Neural cell (in vitro differentiated cells): ENCODE measurements at regions not wholly inside any gene's neighbourhood (a gene's known extent, or its start where the extent isn't known, plus 50 kb on each side); places are given as distances from the start of the nearest gene placed in this dataset.

Experiments used
- H2AFZ ChIP-seq: fragments of 200-600, 300-800 bp; sonication (generic), shearing (Covaris generic); 2 replicates; pipeline ENCODE4 v1.6.0; 2014; ENCODE audit warnings: low read depth, mild to moderate bottlenecking, antibody characterized with exemption, low read length, moderate library complexity
- H3F3A ChIP-seq: fragments of 200-600 bp; shearing (Covaris generic); 2 replicates; pipeline ENCODE4 v1.6.1; 2016; ENCODE audit warnings: mild to moderate bottlenecking, moderate library complexity, mixed read lengths, antibody characterized with exemption, low read length; ENCODE audit not compliant: insufficient read depth, poor library complexity, severe bottlenecking
- H3K27ac ChIP-seq: fragments of 200-600, 300-800 bp; sonication (generic), shearing (Covaris generic); 2 replicates; pipeline ENCODE4 v1.5.1; 2014; ENCODE audit warnings: mild to moderate bottlenecking, low read length, moderate library complexity
- H3K27me3 ChIP-seq: fragments of 300-800, 200-600 bp; sonication (generic), shearing (Covaris generic); 2 replicates; pipeline ENCODE4 v1.6.0; 2014; ENCODE audit warnings: mild to moderate bottlenecking, low read depth, low read length, moderate library complexity; ENCODE audit not compliant: insufficient read depth
- H3K36me3 ChIP-seq: fragments of 300-800, 200-600 bp; sonication (generic), shearing (Covaris generic); 2 replicates; pipeline ENCODE4 v1.5.1; 2014; ENCODE audit warnings: mild to moderate bottlenecking, antibody characterized with exemption, low read length, moderate library complexity; ENCODE audit not compliant: insufficient read depth
- H3K4me2 ChIP-seq: fragments of 300-800, 200-600 bp; sonication (generic), shearing (Covaris generic); 2 replicates; pipeline ENCODE4 v1.6.0; 2014; ENCODE audit warnings: mild to moderate bottlenecking, low read length
- H3K4me3 ChIP-seq: fragments of 300-800, 200-600 bp; sonication (generic), shearing (Covaris generic); 2 replicates; pipeline ENCODE4 v1.5.1; 2014; ENCODE audit warnings: mild to moderate bottlenecking, low read length, moderate library complexity
- H3K79me2 ChIP-seq: fragments of 200-600 bp; shearing (Covaris generic); replicated peaks from 2 replicates; pipeline ENCODE4 v1.6.0; 2014; ENCODE audit warnings: mild to moderate bottlenecking, low read length, moderate library complexity; ENCODE audit not compliant: insufficient read depth
- H3K9ac ChIP-seq: fragments of 300-800, 200-600 bp; sonication (generic), shearing (Covaris generic); 2 replicates; pipeline ENCODE4 v1.6.1; 2016; ENCODE audit warnings: mild to moderate bottlenecking, low read length, mixed read lengths
- H3K9me2 ChIP-seq: fragments of 200-600 bp; shearing (Covaris generic); 2 replicates; pipeline ENCODE4 v1.6.1; 2016; ENCODE audit warnings: mild to moderate bottlenecking, low read length, mixed read lengths; ENCODE audit not compliant: insufficient read depth
- H3K9me3 ChIP-seq: fragments of 200-600, 300-800 bp; sonication (generic), shearing (Covaris generic); 2 replicates; pipeline ENCODE4 v1.6.1; 2016; ENCODE audit warnings: mild to moderate bottlenecking, mixed run types, low read length, moderate library complexity, mixed read lengths
- H4K20me1 ChIP-seq: fragments of 200-600 bp; shearing (Covaris generic); 2 replicates; pipeline ENCODE4 v1.6.1; 2016; ENCODE audit warnings: mild to moderate bottlenecking, mixed run types; ENCODE audit not compliant: insufficient read depth
- EP300 ChIP-seq: fragments of 450-650 bp; conservative IDR thresholded peaks from 2 replicates; pipeline ENCODE4 v1.6.1; 2014; ENCODE audit warnings: antibody characterized with exemption, mild to moderate bottlenecking, moderate library complexity; ENCODE audit not compliant: poor library complexity, severe bottlenecking
- EZH2 ChIP-seq: fragments of 200-600, 300-800 bp; shearing (Covaris generic), sonication (generic); IDR thresholded peaks from 2 replicates; pipeline ENCODE4 v1.6.1; 2014; ENCODE audit warnings: antibody characterized with exemption, low read length, borderline replicate concordance, mild to moderate bottlenecking; ENCODE audit not compliant: insufficient read depth, poor library complexity, severe bottlenecking
- MXI1 ChIP-seq: fragments of 450-650 bp; conservative IDR thresholded peaks from 2 replicates; pipeline ENCODE4 v1.6.1; 2014; ENCODE audit warnings: antibody characterized with exemption, mild to moderate bottlenecking; ENCODE audit not compliant: poor library complexity, severe bottlenecking
- POLR2AphosphoS5 ChIP-seq: IDR thresholded peaks from 2 replicates; pipeline ENCODE4 v1.6.1; 2012
- RAD21 ChIP-seq: fragments of 450-650 bp; conservative IDR thresholded peaks from 2 replicates; pipeline ENCODE4 v1.6.1; 2014; ENCODE audit warnings: antibody characterized with exemption, mild to moderate bottlenecking, moderate library complexity
- REST ChIP-seq: IDR thresholded peaks from 2 replicates; pipeline ENCODE4 v1.6.1; 2012; ENCODE audit warnings: borderline replicate concordance
- SMC3 ChIP-seq: fragments of 450-650 bp; conservative IDR thresholded peaks from 2 replicates; pipeline ENCODE4 v1.6.1; 2014; ENCODE audit warnings: antibody characterized with exemption, mild to moderate bottlenecking, moderate library complexity; ENCODE audit not compliant: poor library complexity
- TAF1 ChIP-seq: IDR thresholded peaks from 2 replicates; pipeline ENCODE4 v1.6.1; 2012; ENCODE audit warnings: low read depth
- TF ChIP-seq, protein P1 (sequence below): fragments of 450-650 bp; IDR thresholded peaks from 2 replicates; pipeline ENCODE4 v1.5.1; 2014; ENCODE audit warnings: antibody characterized with exemption, mild to moderate bottlenecking, moderate library complexity; ENCODE audit not compliant: poor library complexity, severe bottlenecking

DNA sequence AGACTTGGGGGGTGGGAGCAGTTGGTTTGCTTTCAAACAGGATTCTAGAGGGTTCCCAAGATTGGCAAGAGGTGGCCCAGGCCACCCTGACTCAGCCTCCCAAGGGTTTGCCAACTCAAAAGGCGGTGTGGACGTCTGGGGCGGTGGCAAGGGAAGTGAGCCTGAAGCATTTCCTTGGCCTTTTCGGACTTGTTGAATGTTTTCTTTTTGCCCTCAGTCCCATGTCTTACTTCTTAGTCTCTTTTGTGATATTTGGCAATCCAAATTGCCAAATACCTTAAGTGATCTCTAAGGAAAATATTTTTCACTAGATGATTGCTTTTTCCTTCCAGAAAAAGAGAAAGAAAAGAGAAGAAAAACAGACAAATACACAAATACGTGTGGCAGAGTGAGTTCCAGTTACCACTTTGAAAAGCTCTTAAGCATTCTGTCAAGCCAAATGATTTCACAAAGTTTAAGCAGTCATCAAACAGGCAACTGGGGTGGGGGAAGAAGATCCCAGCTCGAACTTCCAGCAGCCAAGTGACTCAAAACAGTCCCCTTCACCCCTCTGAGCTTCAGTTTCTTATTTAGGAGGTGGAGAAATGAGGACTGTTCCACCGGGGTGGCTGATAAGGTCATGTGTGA, 374.6 kb upstream of the USP24 start:
- Histone ChIP-seq H3K9me3 (no peaks in the 10 kb centered on the region), H3K27me3 (no peaks in the 10 kb centered on the region), H3K4me3 (no peak overlapping the region), H3K36me3 (no peaks in the 10 kb centered on the region), H3F3A (no peaks in the 10 kb centered on the region), H3K9ac (no peak overlapping the region), H2AFZ (no peak overlapping the region), H3K9me2 (no peaks in the 10 kb centered on the region), H4K20me1 (no peaks in the 10 kb centered on the region), H3K4me2 (no peak overlapping the region), H3K27ac (no peak overlapping the region), H3K79me2 (no peaks in the 10 kb centered on the region)
- TF ChIP-seq TAF1 (no peak), EZH2 (no peak), MXI1 (no peak), REST (no peak), POLR2AphosphoS5 (no peak), RAD21 (no peak), SMC3 (no peak), EP300 (no peak)
- TF ChIP-seq, protein P1, sequence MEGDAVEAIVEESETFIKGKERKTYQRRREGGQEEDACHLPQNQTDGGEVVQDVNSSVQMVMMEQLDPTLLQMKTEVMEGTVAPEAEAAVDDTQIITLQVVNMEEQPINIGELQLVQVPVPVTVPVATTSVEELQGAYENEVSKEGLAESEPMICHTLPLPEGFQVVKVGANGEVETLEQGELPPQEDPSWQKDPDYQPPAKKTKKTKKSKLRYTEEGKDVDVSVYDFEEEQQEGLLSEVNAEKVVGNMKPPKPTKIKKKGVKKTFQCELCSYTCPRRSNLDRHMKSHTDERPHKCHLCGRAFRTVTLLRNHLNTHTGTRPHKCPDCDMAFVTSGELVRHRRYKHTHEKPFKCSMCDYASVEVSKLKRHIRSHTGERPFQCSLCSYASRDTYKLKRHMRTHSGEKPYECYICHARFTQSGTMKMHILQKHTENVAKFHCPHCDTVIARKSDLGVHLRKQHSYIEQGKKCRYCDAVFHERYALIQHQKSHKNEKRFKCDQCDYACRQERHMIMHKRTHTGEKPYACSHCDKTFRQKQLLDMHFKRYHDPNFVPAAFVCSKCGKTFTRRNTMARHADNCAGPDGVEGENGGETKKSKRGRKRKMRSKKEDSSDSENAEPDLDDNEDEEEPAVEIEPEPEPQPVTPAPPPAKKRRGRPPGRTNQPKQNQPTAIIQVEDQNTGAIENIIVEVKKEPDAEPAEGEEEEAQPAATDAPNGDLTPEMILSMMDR, result no peak

DNA sequence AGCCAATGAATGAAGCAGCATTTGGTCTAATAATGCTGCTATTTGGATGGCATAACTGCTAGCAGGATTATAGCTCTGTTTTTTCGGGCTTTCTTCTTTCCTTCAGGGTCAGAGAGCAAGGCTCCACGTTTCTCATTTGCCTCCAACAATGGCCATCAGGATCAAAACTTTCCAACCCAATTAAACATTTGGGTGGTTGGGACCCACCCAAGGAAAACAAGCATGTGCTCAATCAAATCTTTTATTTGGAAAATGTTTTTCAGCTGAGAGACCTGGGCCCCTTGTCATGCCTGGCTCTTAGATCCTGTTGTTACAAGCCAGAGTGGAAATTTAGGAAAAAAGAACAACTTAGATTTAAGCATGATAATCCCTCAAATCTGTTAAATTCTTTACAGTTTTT, 373.1 kb upstream of the USP24 start:
- H3K79me2 ChIP-seq, result no peaks in the 10 kb centered on the region
- H3K9ac ChIP-seq, result no peak overlapping the region
- H3K9me2 ChIP-seq, result no peaks in the 10 kb centered on the region
- no peaks in the 10 kb centered on the region for H3K36me3 ChIP-seq
- H3K4me3 ChIP-seq, result no peak overlapping the region
- H3K9me3 ChIP-seq, result no peaks in the 10 kb centered on the region
- H2AFZ ChIP-seq, result no peak overlapping the region
- no peaks in the 10 kb centered on the region for H3F3A ChIP-seq
- H3K27me3 ChIP-seq, result no peaks in the 10 kb centered on the region
- TF ChIP-seq EP300 (no peak), MXI1 (no peak), REST (no peak), SMC3 (no peak), TAF1 (no peak), EZH2 (no peak), POLR2AphosphoS5 (no peak), RAD21 (no peak)
- TF ChIP-seq, protein P1, result no peak
- H3K4me2 ChIP-seq, result no peak overlapping the region
- H3K27ac ChIP-seq, result no peak overlapping the region
- H4K20me1 ChIP-seq, result no peaks in the 10 kb centered on the region
